Epithelial cell of prostate (primary cell): ENCODE measurements at regions not wholly inside any gene's neighbourhood (a gene's known extent, or its start where the extent isn't known, plus 50 kb on each side); places are given as distances from the start of the nearest gene placed in this dataset.
"Not testable (repeated sequence)": the region's sequence is repeated elsewhere in the genome, so short reads cannot be mapped to it uniquely, and the experiment has no call there.

Experiments
- DNase-seq: peaks from one replicate; pipeline ENCODE4 v3.0.0-alpha.2; 2011; ENCODE audit warnings: low read depth, low spot score
- H3K27ac ChIP-seq: fragments of 450-650 bp; 2 replicates; pipeline ENCODE4 v1.5.1; 2017; ENCODE audit warnings: mild to moderate bottlenecking

- no peak overlapping the region for H3K27ac ChIP-seq
- no peak for DNase-seq
Measured at GRCh38 chr4:73348185-73348584, 55.9 kb upstream of the ALB start.

- no peak overlapping the region for H3K27ac ChIP-seq
- no peak for DNase-seq
Measured at GRCh38 chr4:73347497-73347896, 56.6 kb upstream of the ALB start.

- no peak for DNase-seq
- no peak overlapping the region for H3K27ac ChIP-seq
Measured at GRCh38 chr4:73345399-73345975, 58.6 kb upstream of the ALB start.

GRCh38 chr4:73344106-73344505 is 60.0 kb upstream of the ALB start:
- H3K27ac ChIP-seq, result no peak overlapping the region
- no peak for DNase-seq

- DNase-seq, result no peak
- no peak overlapping the region for H3K27ac ChIP-seq
Measured at GRCh38 chr4:73343432-73343831, 60.7 kb upstream of the ALB start.

- peak; percentile 6 for DNase-seq
- H3K27ac ChIP-seq, result no peak overlapping the region
Measured at GRCh38 chr4:73341454-73341853, 62.6 kb upstream of the ALB start.

GRCh38 chr4:73340917-73341316 is 63.2 kb upstream of the ALB start:
- no peak for DNase-seq
- H3K27ac ChIP-seq, result no peak overlapping the region

- H3K27ac ChIP-seq, result no peak overlapping the region
- no peak for DNase-seq
Measured at GRCh38 chr4:73335679-73336078, 68.4 kb upstream of the ALB start.

GRCh38 chr4:73332012-73332411 is 72.1 kb upstream of the ALB start:
- DNase-seq, H3K27ac ChIP-seq: not testable (repeated sequence)

- no peak for DNase-seq
Measured at GRCh38 chr4:73329300-73329699, 70.7 kb upstream of the ANKRD17 start.

GRCh38 chr4:73325776-73326175 is 67.2 kb upstream of the ANKRD17 start:
- DNase-seq, H3K27ac ChIP-seq: not testable (repeated sequence)

More at GRCh38 chr4:73329300-73329699, 70.7 kb upstream of the ANKRD17 start:
- no peak overlapping the region for H3K27ac ChIP-seq

GRCh38 chr4:73317092-73317491 is 58.5 kb upstream of the ANKRD17 start:
- H3K27ac ChIP-seq, result no peak overlapping the region
- DNase-seq, result no peak

GRCh38 chr4:73315091-73315490 is 56.5 kb upstream of the ANKRD17 start:
- no peak overlapping the region for H3K27ac ChIP-seq
- DNase-seq, result no peak

- no peak overlapping the region for H3K27ac ChIP-seq
- no peak for DNase-seq
Measured at GRCh38 chr4:73312967-73313366, 54.4 kb upstream of the ANKRD17 start.

- no peak for DNase-seq
- H3K27ac ChIP-seq, result no peak overlapping the region
Measured at GRCh38 chr4:73311428-73311827, 52.8 kb upstream of the ANKRD17 start.

GRCh38 chr4:73309211-73309610 is 50.6 kb upstream of the ANKRD17 start:
- DNase-seq, result no peak
- no peak overlapping the region for H3K27ac ChIP-seq
